AG04450 (cell line): ENCODE measurements at regions not wholly inside any gene's neighbourhood (a gene's known extent, or its start where the extent isn't known, plus 50 kb on each side); places are given as distances from the start of the nearest gene placed in this dataset.

ENCODE experiments used
- CTCF ChIA-PET: fragments of 300-600, 350-600 bp; formaldehyde crosslinking; extraction: SDS; loops from one replicate; lab custom pipeline; 2022; ENCODE audit warnings: antibody characterized with exemption, inconsistent platforms; lab: Charles Lee
- POLR2A ChIA-PET: fragments of 350-600 bp; formaldehyde crosslinking; extraction: SDS; loops from one replicate; lab custom pipeline; 2021; ENCODE audit warnings: antibody characterized with exemption, inconsistent platforms; lab: Yijun Ruan, JAX
- DNase-seq: peaks from one replicate; pipeline ENCODE4 v3.0.0-alpha.2; 2011; ENCODE audit warnings: low read depth, low spot score
- H3K27ac ChIP-seq: one replicate; pipeline ENCODE4 v1.5.1; 2012; ENCODE audit warnings: low read depth, low read length, control low read depth
- H3K27me3 ChIP-seq: one replicate; pipeline ENCODE4 v1.6.0; 2012; ENCODE audit warnings: low read length; ENCODE audit not compliant: control insufficient read depth, insufficient read depth
- H3K4me3 ChIP-seq: 2 replicates; pipeline ENCODE4 v1.5.1; 2011; ENCODE audit warnings: mild to moderate bottlenecking, low read depth, low read length, control low read depth
- H3K9me3 ChIP-seq: 2 replicates; pipeline ENCODE4 v1.5.1; 2012; ENCODE audit warnings: low read length; ENCODE audit not compliant: control insufficient read depth, insufficient read depth
- TF ChIP-seq, protein P1 (sequence below): IDR thresholded peaks from 2 replicates; pipeline ENCODE4 v1.5.1; 2011; ENCODE audit warnings: low read depth, low read length, control low read depth, inconsistent platforms

- no peaks in the 10 kb centered on the region for H3K9me3 ChIP-seq
- no peak for DNase-seq
- CTCF ChIA-PET, result no interaction called here
- TF ChIP-seq, protein P1, sequence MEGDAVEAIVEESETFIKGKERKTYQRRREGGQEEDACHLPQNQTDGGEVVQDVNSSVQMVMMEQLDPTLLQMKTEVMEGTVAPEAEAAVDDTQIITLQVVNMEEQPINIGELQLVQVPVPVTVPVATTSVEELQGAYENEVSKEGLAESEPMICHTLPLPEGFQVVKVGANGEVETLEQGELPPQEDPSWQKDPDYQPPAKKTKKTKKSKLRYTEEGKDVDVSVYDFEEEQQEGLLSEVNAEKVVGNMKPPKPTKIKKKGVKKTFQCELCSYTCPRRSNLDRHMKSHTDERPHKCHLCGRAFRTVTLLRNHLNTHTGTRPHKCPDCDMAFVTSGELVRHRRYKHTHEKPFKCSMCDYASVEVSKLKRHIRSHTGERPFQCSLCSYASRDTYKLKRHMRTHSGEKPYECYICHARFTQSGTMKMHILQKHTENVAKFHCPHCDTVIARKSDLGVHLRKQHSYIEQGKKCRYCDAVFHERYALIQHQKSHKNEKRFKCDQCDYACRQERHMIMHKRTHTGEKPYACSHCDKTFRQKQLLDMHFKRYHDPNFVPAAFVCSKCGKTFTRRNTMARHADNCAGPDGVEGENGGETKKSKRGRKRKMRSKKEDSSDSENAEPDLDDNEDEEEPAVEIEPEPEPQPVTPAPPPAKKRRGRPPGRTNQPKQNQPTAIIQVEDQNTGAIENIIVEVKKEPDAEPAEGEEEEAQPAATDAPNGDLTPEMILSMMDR, result no peak
- H3K4me3 ChIP-seq, result no peak overlapping the region
- POLR2A ChIA-PET, result interaction anchor here (0.7 kb wide), 1 partner anchor 285 kb away, joined by 8 read pairs; no protein-coding TSS in a partner anchor
- H3K27me3 ChIP-seq, result peaks cover 9% of the 10 kb centered on the region
- H3K27ac ChIP-seq, result no peak overlapping the region
These were observed 56.1 kb downstream of the PLXNA1 start for GRCh38 chr3:127038923-127039581.

DNA sequence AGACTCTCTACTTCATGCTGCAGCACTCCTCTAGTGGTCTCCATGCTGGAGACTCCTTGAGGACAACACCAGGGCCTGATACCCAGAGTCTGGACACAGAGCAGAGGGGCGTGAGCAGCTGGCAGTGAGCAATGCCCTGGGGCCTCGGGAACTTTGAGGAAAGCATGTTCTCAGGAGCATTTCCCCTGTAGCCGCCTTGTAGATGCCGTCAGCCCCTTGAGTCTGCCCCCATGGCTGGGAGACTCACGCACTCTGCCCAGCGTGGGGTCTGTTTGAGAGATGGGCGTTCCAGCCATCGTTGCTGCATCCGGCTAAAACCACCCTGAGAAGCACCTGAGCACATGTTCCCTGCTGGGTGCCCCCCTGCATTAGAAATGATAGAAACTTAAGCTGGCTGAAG, 56.8 kb downstream of the PLXNA1 start:
- ChIA-PET CTCF (no interaction called here), POLR2A (no interaction called here)
- DNase-seq, result no peak
- Histone ChIP-seq H3K27ac (peak overlapping the region; percentile 2), H3K4me3 (no peak overlapping the region), H3K9me3 (no peaks in the 10 kb centered on the region), H3K27me3 (peaks cover 9% of the 10 kb centered on the region)
- TF ChIP-seq, protein P1, result no peak

GRCh38 chr3:127040216-127040615, 57.3 kb downstream of the PLXNA1 start:
- H3K9me3 ChIP-seq, result no peaks in the 10 kb centered on the region
- H3K27ac ChIP-seq, result no peak overlapping the region
- TF ChIP-seq, protein P1, result no peak
- H3K27me3 ChIP-seq, result peaks cover 9% of the 10 kb centered on the region
- ChIA-PET POLR2A (no interaction called here), CTCF (no interaction called here)
- DNase-seq, result no peak
- no peak overlapping the region for H3K4me3 ChIP-seq

DNA sequence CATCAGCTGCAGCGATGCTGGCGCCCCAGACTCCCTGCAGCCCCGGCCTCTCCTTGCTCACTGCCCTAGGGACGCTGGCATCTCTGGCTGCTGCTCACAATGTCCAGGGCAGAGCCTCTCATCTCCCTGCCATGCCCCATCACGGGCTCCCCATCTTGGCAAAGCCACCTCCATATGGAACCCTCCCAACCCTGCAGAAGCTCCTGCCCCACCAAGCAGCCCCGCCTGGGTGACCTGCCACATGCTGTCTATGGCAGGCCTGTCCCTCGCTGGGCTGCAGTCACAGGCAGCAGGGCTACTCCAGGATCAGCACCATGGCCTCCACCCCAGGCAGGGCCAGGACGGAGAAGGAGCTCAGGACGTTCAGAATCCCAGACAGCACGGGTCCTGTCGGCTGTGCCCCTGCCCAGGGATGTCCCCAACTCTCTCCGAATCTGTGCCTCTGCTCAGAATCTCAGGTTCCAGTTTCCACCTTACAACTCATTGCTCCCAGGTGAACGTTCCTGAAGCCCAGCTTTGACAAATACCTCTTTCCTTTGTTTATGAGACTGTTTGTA, 58.4 kb downstream of the PLXNA1 start:
- ChIA-PET CTCF (no interaction called here), POLR2A (no interaction called here)
- H3K9me3 ChIP-seq, result no peaks in the 10 kb centered on the region
- DNase-seq, result no peak
- no peak overlapping the region for H3K27ac ChIP-seq
- H3K27me3 ChIP-seq, result peaks cover 12% of the 10 kb centered on the region
- H3K4me3 ChIP-seq, result no peak overlapping the region
- TF ChIP-seq, protein P1, result no peak

DNA sequence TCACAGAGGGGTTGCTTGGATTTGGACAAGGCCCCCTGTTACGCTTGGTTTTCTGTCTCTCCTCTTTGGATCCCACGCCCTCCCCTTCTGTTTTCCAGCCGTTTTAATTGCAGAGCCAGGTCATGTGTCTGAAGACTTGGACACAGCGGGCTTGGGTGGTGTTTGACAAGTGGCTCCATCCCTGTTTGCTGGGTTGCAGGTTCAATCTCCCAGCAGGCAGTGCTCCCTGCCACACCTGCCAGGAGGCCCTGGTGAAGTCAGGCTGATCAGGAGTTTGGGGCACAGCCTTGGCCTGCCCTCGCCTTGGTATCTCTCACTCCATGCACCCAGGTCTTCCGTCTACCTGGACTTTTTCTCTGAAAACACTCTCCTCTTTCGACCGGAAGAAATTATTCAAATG, 59.0 kb downstream of the PLXNA1 start:
- TF ChIP-seq, protein P1, result no peak
- H3K27ac ChIP-seq, result no peak overlapping the region
- ChIA-PET POLR2A (no interaction called here), CTCF (no interaction called here)
- H3K4me3 ChIP-seq, result no peak overlapping the region
- no peak for DNase-seq
- peaks cover 12% of the 10 kb centered on the region for H3K27me3 ChIP-seq
- H3K9me3 ChIP-seq, result no peaks in the 10 kb centered on the region; the same call in 1 of the 2 replicates
